Stimulated activated CD8-positive, alpha-beta memory T cell treated with anti-CD3 and anti-CD28 coated beads, Interleukin-15, amount 100 ng/mL, for 4 hours (primary cell): ENCODE measurements at regions not wholly inside any gene's neighbourhood (a gene's known extent, or its start where the extent isn't known, plus 50 kb on each side); places are given as distances from the start of the nearest gene placed in this dataset.
"Not testable (repeated sequence)": the region's sequence is repeated elsewhere in the genome, so short reads cannot be mapped to it uniquely, and the experiment has no call there.

Source experiments
- DNase-seq, 2 donors: peaks; one replicate each; pipeline ENCODE4 v3.0.0-alpha.2; 2020; ENCODE audit warnings: low read depth in 2 of 2

GRCh38 chr18:8991155-8991554 is 111.3 kb upstream of the NDUFV2 start:
- DNase-seq = no peak

- not testable (repeated sequence) for DNase-seq
Observed at GRCh38 chr18:8992500-8992899, 110.0 kb upstream of the NDUFV2 start.

GRCh38 chr18:8994603-8995002 is 107.9 kb upstream of the NDUFV2 start:
- DNase-seq = no peak

- no peak for DNase-seq
Observed at GRCh38 chr18:8995096-8995495, 107.4 kb upstream of the NDUFV2 start.

- DNase-seq = no peak
Observed at GRCh38 chr18:8996771-8997432, 105.6 kb upstream of the NDUFV2 start.

- no peak for DNase-seq
Observed at GRCh38 chr18:8997634-8998033, 104.9 kb upstream of the NDUFV2 start.

- DNase-seq = no peak
Observed at GRCh38 chr18:8998481-8999217, 103.8 kb upstream of the NDUFV2 start.

GRCh38 chr18:8999872-9000271 is 102.6 kb upstream of the NDUFV2 start:
- DNase-seq = no peak

GRCh38 chr18:9000733-9001132 is 101.8 kb upstream of the NDUFV2 start:
- DNase-seq = no peak

GRCh38 chr18:9001209-9001608 is 101.3 kb upstream of the NDUFV2 start:
- DNase-seq = no peak

- no peak for DNase-seq
Observed at GRCh38 chr18:9003406-9004100, 98.9 kb upstream of the NDUFV2 start.

GRCh38 chr18:9004308-9004707 is 98.2 kb upstream of the NDUFV2 start:
- not testable (repeated sequence) for DNase-seq

- DNase-seq = not testable (repeated sequence)
Observed at GRCh38 chr18:9007700-9008099, 94.8 kb upstream of the NDUFV2 start.

GRCh38 chr18:9008200-9008708 is 94.2 kb upstream of the NDUFV2 start:
- DNase-seq = no peak

- no peak for DNase-seq
Observed at GRCh38 chr18:9008709-9009635, 93.5 kb upstream of the NDUFV2 start.

GRCh38 chr18:9009703-9010488 is 92.6 kb upstream of the NDUFV2 start:
- DNase-seq = no peak

GRCh38 chr18:9011431-9011830 is 91.1 kb upstream of the NDUFV2 start:
- DNase-seq = no peak

GRCh38 chr18:9013926-9014373 is 88.5 kb upstream of the NDUFV2 start:
- DNase-seq = no peak

GRCh38 chr18:9015689-9016088 is 86.8 kb upstream of the NDUFV2 start:
- no peak for DNase-seq

- DNase-seq = no peak
Observed at GRCh38 chr18:9016633-9017166, 85.8 kb upstream of the NDUFV2 start.
